Stimulated activated CD8-positive, alpha-beta memory T cell treated with anti-CD3 and anti-CD28 coated beads, Interleukin-15, amount 100 ng/mL, for 48 hours (primary cell): ENCODE measurements at regions not wholly inside any gene's neighbourhood (a gene's known extent, or its start where the extent isn't known, plus 50 kb on each side); places are given as distances from the start of the nearest gene placed in this dataset.

Source experiments
- DNase-seq, 2 donors: peaks; one replicate each; pipeline ENCODE4 v3.0.0-alpha.2; 2020; ENCODE audit warnings: low read depth in 2 of 2

DNA sequence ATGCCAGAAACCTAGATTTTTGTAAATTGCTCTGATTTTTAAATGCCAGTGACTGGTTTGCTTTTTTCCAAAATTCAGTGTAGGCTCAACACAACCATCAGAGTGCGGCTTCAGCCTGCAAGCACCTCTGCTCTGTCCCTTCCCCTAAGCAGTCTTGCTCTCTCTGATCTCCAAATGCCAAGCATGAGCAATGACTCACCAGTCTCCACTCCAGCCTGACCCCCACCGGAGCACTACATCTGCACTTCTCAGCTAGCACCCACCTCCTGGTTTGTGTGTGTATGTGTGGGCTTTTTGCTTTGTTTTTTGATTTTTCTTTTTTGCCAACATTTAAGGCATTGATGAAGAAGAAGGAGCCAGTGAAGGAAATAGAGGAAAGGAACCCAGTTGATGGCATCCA, 61.4 kb upstream of the ADRA1B start:
- DNase-seq: no peak

DNA sequence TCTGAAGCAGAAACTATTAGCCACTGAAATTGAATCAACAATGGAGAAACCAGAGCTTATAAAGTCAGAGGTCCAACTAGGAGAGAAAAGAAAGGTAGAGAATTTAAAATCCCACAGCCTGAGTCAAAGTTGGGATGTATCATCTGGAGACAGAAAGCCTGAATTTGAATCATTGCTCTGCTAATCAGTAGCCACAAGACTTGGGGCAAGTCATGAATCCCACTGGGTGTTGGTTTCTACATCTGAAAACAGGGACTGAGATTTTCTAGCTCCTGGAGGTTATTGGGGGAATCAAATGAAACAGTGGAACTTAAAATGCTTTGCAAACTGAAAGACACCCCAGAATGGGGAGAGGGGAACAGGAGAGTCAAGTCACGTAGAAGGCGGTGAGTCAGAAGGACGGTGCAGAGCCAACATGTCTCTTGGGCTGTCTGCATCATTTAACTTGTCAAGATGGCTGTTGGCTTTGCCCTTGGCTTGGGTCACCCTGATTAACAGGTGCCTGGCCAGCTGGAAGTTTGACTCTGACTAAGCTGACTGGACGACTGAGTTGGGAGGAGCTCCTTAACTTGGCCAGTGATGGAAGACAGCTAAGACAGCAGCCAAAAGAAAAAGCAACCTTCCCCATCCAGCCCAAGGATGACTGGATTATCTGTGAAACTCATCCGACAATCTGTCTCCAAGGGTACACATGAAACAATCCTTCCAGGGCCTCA, 60.6 kb upstream of the ADRA1B start:
- no peak for DNase-seq

DNA sequence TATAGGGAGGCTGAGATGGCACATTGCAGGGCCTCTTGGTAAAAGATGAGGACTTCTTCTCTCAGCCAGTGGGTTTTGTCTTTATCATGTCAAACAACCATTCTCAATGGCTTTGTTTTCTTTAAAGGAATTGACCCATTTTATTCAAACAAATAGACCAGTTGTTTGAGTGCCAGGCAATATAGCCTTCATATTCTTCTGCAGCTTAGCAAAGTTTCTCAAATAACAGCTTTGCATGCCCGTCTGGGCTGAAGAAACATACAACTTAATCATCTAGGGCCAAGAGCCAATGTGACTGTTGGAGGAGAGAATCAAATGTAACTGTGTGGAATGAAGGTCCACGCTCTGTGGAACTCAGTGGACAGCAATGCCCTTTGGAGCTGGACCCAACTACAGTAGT, 57.4 kb upstream of the ADRA1B start:
- DNase-seq: no peak

DNA sequence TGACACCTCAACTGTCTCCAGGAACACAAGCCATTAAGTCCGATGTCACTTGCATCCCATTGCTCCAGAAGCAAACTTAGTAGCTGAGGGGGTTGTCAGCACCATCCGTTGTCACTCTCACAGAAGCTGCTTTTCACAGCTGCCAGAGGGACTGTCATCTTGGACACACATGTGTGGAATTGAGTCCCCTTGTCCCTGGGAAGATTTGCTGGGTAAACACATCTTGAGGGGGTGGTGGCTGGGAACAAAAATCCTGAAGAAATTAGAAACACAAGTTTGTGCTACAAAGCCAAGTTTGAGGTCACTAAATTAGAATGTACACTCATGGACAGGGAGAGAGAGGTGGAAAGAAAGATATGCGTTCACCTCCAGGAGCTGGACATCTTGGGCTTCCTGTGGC, 55.2 kb upstream of the ADRA1B start:
- DNase-seq: no peak

- no peak for DNase-seq
Observed at GRCh38 chr5:159864885-159865691, 51.2 kb upstream of the ADRA1B start.

- DNase-seq: no peak
Observed at GRCh38 chr5:159866093-159866492, 50.2 kb upstream of the ADRA1B start.
